Adipose tissue (tissue), 3 donors: ENCODE measurements at regions not wholly inside any gene's neighbourhood (a gene's known extent, or its start where the extent isn't known, plus 50 kb on each side); places are given as distances from the start of the nearest gene placed in this dataset.

Experiments used
- H3K27ac ChIP-seq: one replicate; pipeline ENCODE4 v1.5.1; 2013; ENCODE audit warnings: low read depth, low read length
- WGBS, 3 donors: extraction: QIAGEN DNeasy Blood & Tissue Kit; methylation state at CpG; one replicate each; pipeline ENCODE4 v1.1.7; 2013; 5-methylcytosine and 5-hydroxymethylcytosine counted together
- donor health status: healthy with polysubstance abuse.
- donor health status: Bipolar disorder and iron deficiency.
- donor health status: healthy.

DNA sequence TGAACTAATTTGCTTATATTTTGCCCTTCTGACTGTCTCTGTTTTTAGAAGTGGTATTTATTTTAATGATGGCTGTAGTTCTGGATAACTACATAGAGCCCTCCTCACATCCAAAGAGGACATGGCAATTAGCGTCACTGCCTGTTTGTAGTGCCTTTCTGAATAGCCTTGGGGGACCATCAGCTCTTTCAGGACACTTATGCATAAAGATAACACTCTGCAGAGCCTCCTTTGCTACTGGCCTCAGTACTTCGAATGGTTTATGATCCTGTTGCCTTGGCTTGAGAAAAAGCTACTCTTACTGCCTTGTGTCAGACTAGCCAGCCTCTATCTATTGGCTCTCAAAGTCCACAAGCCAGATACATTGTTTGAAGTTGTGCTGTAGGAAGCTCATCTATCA, 105.4 kb upstream of the SPRED1 start:
- H3K27ac ChIP-seq: no peak overlapping the region
- 70 to 78% (median 75%) methylated on average over 2 of the region's 2 CpGs for WGBS, 3 donors

DNA sequence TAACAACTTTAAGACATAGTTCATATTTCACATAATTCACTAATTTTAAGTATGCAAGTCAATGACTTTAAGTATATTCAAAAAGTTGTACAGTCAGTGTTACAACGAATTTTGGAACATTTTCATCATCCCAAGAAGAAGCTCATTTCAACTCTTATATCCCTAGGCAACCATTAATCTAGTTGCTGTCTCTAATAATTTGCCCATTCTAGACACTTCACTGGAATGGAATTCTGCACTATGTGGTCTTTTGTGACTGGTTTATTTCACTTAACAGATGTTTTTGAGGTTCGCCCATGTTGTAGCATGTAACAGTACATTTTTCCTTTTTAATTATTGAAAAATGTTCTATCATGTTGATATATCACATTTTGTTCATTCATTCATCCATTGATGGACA, 104.2 kb upstream of the SPRED1 start:
- no peak overlapping the region for H3K27ac ChIP-seq
- WGBS, 3 donors: 70 to 73% (median 70%) methylated on average over 2 of the region's 2 CpGs

DNA sequence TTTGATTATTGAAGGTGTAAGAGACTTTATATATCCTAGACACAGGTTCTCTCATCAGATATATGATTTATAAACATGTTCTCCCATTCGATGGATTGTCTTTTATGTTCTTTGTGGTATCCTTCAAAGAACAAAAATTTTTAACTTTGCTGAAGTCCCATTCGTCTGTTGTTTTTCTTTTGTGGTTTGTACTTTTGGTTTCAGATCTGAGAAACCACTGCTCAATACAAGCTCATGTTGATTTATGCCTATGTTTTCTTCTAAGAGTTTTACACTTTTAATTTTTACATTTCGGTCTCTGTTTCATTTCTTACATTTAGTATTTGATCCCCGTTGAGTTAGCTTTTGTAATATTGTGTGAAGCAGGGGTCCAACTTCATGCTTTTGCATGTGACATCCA, 103.3 kb upstream of the SPRED1 start:
- 72 to 81% (median 79%) methylated on average over 4 of the region's 4 CpGs for WGBS, 3 donors
- no peak overlapping the region for H3K27ac ChIP-seq

DNA sequence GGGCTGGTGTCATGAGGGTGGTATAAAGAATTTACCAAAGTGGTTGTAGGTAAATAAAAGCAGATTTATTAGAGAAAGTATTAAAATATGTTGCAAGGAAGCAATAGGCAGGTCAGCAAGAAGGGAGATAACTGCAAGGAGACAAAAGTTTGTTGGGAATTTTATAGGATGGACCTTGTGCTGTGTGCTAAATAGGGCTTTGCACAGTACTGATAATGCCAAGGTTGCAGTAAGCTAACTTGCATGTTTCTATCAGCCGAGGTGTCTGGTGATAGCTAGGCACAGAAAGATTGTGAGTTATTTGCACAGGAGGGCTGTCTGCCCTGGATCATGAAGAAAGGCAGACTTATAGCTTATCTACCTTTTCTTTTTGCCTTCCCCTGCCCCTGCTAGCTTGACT, 102.5 kb upstream of the SPRED1 start:
- H3K27ac ChIP-seq: no peak overlapping the region
- WGBS, 3 donors: 39 to 95% (median 77%) methylated on average over 1 of the region's 1 CpG

DNA sequence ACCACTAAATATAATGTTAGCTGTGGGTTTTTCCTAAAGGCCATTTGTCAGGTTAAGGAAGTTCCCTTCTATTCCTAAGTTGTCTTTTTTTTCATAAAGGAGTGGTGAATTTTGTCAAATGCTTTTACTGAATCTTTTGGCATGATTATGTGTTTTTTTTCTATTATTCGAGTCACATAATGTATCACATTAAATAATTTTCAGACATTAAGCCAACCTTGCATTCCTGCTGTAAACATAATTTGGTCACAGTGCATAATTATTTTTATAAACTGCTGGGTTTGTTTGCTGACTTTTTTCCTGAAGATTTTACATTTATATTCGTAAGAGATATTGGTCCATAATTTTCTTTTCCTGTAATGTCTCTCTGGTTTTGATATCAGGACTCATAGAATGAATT, 101.8 kb upstream of the SPRED1 start:
- H3K27ac ChIP-seq: no peak overlapping the region
- 68 to 87% (median 86%) methylated on average over 2 of the region's 2 CpGs for WGBS, 3 donors

DNA sequence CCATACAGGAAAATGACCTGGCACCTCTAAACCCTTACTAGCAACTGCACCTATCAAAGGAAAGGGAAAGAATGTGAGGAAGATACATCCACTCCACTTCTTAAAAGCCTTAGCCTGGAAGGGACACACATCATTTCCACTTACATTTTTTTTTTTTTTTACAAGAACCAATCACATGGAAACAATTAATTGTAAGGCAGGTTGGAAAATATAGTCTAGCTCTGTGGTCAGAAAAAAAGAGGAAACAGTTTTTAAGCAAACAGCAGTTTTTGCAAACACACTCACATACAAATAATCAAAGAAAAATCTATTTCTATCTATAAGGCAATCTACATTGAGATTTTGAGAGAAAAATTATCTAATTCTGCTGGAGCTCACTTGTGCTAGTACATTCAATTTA, 98.9 kb upstream of the SPRED1 start:
- no peak overlapping the region for H3K27ac ChIP-seq

DNA sequence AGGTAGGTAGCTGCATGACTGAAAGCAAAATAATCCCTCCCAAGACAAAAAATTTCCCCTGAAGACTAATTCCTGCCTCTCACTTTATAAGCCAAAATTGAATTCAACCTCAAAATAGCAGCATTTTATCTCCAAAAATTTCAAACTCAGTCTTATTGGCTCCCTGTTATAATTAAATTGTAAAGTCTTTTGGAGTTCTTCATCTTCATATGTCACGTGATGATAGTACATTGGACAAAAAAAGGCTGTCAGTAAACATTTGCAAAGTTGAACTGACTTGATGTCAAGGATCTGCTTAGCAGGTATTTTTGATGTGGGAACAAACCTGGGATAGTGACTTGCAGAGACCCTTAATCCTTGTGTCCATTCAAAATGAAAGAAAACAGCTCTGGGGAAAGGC, 98.4 kb upstream of the SPRED1 start:
- 69 to 83% (median 82%) methylated on average over 1 of the region's 1 CpG for WGBS, 3 donors
- no peak overlapping the region for H3K27ac ChIP-seq

DNA sequence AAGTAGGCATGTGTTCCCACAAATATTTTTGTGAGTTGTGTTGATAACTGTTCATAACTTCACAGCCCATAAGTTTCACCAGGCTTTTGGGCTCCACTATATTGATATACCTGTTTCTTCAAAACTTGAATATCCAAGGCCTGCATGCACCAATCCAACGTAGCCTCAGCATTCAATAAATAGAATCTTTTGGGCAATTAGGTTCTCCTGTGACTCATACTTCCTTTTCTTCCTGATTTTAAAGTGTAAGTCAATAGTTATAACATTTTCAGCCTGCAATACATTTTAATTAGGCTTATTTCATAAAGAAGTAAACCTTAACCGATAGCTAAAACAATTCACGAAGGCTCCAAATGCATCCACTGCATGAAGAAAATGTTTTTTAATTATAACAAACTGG, 97.8 kb upstream of the SPRED1 start:
- H3K27ac ChIP-seq: no peak overlapping the region
- 81 to 82% (median 81%) methylated on average over 3 of the region's 3 CpGs for WGBS, 3 donors

DNA sequence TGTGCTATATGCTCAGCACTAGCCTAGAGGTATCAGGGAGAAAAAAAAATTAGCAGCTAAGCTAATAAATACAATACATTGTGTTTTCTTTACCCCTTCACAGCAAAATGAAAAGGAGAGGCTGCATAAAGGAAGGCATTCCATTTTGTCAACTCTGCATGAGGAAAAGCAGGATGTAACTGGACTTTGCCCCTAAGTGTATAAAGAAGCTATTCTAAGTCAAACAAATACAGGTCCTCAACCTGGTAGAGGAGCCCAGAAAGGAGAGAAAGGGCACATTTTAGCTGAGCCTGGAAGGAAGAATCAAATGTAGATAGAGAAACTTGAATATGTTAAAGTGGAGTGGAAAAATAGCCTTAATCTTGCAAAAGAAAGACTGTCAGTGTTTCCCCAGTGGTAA, 89.0 kb upstream of the SPRED1 start:
- H3K27ac ChIP-seq: no peak overlapping the region

DNA sequence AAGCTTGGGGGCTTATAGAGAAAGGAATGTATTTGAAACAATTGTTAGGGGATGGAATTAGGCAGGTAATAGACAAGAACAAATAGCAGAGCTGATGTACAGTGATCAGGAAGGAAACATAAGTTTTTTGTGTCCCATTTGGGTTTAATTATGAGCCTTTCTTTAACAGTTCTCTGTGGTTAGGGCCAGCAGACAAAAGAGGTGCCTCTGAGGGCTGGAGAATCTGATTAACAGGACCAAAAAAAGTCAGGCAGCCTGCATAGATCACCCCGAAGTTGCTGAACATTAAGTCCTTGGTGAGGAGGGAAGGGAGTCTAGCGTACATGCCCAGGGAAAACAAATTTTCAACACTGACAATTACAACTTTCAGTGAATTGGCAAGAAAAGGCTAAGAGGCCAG, 88.6 kb upstream of the SPRED1 start:
- 47 to 69% (median 67%) methylated on average over 2 of the region's 2 CpGs for WGBS, 3 donors
- H3K27ac ChIP-seq: no peak overlapping the region

DNA sequence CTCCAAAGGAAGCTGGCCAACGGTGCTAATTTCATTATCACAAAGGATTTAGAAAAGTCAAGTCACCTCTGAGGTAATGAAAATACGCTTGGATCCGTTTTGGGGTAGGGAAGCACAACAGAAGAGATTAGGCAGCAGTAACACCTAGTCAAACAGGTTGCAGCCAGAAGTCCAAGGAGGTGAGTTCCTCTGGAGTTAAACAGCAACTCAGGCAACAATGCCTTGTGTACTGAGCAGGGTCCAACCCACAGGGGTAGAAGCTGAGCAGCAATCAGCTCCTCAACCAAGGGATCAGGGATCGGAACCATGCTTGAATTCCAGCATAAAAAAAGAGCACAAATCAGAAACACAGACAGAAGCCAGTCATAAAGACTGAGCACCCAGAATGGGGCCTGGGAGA, 88.1 kb upstream of the SPRED1 start:
- 64 to 85% (median 82%) methylated on average over 4 of the region's 4 CpGs for WGBS, 3 donors
- H3K27ac ChIP-seq: no peak overlapping the region

DNA sequence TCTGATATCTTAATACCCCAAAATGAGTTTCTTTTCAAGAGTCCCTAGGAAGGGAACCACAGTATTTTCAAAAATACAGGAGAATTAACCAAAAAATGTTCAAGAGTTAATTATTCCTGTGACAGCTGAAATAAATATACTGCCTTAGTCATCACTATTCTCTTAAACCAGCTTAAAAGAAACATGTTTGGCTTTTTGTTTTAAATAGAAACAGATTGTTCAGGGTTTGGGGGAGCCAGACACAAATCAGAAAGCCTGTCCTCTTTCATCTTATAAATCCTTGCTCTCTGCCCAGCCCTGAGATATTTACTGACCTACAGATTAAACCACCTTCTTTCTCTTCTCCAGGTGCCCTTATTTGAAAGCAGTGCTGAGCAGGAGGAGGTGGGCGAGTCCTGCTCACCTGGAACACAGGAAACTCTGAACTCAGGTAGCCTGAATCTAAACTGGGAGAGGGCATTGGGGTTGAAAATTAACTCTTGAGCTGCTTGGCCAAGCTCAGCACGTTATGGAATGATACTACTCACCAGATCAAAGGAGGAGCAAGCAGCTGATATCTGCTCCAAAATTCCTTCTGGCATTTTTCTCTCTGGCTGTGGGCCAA, 84.1 kb upstream of the SPRED1 start:
- WGBS, 3 donors: 40 to 64% (median 49%) methylated on average over 2 of the region's 2 CpGs
- no peak overlapping the region for H3K27ac ChIP-seq

DNA sequence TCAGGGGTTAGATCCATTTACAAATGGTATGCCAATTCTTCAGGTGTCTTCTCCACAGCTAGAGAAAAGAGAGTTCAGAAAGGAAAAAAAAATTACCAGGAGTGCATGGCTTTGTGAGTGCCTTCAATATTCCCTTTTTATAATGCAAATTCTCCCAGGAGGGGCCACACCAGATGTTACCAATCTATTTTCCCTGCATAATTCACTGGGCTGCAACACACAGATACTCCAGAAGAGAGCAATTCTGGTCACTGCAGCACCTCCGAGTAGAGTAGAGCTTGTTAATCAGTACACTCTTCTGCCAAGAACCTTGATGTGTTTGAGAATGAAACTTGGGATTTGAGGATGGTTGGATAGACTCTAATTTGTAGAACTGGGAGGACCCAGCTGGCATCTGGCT, 80.7 kb upstream of the SPRED1 start:
- WGBS, 3 donors: 42 to 69% (median 52%) methylated on average over 1 of the region's 1 CpG
- H3K27ac ChIP-seq: no peak overlapping the region

DNA sequence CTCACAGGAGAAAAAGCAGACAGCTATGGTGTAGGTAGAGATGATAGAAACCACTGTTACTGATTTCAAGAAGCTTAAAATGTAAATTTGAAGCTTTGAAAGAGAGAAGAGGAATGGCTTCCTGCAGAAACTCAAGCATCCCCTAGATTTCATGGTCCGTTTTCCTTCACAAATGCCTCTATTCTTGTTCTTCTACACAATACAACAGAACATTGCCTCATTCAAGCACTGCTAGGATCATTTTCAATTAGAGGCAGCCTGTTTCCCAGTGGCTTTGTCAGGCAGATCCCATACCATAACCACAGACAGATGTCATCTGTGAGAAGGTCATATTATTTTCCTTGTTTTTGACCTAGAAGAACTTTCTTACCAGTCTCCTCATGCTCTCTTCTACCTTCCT, 77.9 kb upstream of the SPRED1 start:
- WGBS, 3 donors: 78 to 92% (median 89%) methylated on average over 1 of the region's 1 CpG
- no peak overlapping the region for H3K27ac ChIP-seq

DNA sequence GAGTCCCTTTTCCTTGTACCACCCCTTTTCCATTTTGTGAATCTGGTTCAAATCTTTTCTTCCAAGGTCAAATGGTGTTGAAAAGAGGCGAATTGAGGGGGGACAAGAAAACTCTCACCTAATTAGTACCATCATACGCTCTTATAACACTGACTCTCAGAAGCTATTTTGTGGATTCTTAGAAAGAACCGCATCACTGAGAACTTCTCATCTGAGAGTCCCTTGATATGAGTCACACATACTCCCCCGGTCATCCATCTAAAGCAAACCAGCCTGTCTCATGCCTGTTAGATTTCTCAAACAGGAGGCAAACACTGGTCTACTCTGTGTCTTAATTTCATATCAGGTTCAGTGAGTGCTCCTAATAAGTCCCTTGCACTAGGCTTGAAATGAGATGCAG, 76.5 kb upstream of the SPRED1 start:
- 78 to 83% (median 82%) methylated on average over 4 of the region's 4 CpGs for WGBS, 3 donors
- H3K27ac ChIP-seq: no peak overlapping the region

DNA sequence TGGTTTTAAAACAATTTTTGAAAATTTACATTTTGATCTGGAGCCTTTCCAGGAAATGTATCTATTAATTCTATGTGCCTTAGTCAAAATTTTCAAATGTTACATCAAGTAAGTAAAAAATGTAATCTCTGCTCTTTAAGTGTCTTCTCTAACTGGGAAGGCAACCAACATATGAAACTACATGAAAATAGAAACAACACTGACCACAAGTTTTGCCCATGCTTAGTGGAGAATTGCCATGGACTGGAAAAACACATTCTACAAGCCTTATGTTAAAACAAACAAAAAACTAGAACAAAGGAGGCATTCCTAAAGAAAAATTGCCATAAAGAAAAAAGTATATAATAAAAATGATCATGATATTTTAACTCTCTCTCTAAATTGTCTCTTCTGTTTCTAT, 75.9 kb upstream of the SPRED1 start:
- H3K27ac ChIP-seq: no peak overlapping the region

DNA sequence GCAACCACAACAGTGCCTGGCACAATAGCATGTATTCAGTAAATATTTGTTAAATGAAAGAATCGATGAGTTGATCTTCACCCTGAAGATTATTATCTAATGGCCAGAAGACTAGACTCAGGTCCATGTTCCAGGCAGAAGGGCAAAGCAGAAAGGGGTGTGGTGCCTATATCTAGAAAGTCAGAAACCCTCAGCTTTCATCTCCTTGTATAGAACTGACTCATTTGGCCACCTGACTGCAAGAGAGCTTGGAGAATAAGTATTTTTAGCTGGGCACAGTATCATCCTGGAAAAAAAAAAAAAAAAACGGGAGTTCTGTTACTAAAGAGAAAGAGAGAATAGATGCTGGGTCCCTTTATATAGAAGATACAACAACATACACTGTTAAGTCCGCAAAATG, 69.7 kb upstream of the SPRED1 start:
- no peak overlapping the region for H3K27ac ChIP-seq
- 76 to 84% (median 83%) methylated on average over 3 of the region's 3 CpGs for WGBS, 3 donors

DNA sequence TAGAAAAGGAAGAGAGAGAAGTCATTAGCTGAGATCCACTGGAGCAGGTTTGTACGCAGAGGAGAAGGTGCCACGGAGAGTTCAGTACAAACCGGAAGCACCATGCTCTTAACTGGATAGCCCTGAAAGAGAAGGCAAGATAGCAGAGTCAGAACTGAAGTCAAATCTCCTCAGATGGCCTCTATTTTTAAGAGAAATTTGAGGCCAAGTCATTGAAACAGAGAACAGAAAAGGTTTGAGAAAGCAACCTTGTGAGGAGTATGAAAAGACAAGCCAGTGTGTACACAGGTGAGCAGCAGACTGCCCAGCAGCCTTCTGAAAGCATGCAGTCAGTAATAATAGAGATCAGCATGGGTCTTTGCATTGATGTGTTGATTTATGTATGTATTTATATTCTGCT, 66.1 kb upstream of the SPRED1 start:
- no peak overlapping the region for H3K27ac ChIP-seq
- 55 to 94% (median 85%) methylated on average over 3 of the region's 3 CpGs for WGBS, 3 donors

DNA sequence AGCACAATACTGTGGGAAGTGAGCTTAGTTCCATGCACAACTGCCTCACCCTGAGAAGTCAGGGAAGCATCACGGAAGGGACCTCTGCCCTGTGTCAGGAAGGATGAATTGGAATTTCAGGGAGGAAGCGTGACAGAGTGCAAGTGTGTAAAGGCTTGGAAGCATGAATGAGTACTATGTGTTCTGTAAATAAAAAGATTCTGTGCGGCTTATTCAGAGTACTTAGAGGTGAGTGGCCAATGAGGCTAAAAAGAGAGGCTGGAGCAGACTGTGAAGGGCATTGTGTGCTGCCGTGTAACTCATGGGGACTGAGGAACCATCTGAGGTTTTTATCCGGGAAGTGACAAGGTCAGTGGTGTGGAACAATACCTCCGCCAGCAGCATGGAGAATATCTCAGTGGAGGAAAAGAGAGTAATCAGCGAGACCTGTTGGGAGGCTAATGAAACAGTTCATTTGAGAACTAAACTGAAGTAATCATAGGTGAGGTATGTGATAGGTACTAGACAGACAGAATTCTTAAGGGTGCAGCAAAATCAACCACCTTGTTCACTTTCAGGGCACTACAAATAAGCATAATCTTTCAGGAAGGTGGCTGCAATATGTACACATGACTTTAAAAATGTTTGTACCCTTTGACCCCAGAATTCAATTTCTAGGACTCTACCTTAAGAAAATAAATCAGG, 64.9 kb upstream of the SPRED1 start:
- H3K27ac ChIP-seq: no peak overlapping the region
- whole genome bisulfite sequencing, 3 donors: 55 to 82% (median 70%) methylated on average over 7 of the region's 7 CpGs

DNA sequence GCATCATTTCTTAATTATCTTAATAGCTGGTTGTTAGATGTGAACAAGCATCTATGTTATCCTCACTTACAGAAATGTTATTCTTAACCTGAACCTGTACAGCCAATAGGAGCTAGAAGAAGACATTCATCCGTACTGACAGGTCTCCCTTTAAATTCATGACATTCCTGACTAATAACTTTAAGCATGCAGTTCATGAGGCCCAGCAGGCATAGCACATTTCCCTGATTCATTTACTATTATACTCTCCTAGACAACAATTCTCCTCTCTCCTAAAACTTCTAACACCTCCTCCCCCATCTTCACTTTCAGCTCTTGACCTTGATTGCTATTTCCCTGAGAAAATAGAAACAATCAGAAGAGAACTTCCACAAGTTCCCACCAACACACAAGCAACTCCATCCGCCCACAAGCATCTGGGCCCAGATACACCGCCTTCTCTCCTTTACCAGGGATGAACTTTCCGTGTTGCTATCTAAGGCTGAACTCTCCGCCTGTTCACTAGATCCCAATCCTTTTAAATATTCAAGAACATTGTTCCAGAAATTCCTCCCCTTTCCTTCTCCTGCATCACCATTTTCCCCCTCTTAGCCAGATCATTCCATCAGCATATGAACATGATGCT, 62.9 kb upstream of the SPRED1 start:
- 77 to 84% (median 78%) methylated on average over 5 of the region's 5 CpGs for WGBS, 3 donors
- no peak overlapping the region for H3K27ac ChIP-seq
